ENCODE measurements at regions not wholly inside any gene's neighbourhood (a gene's known extent, or its start where the extent isn't known, plus 50 kb on each side); places are given as distances from the start of the nearest gene placed in this dataset.

- no peak for TF ChIP-seq CTCF (IDR thresholded peaks at IDR 0.05; ENCODE audit: control insufficient read depth, insufficient read depth, low read depth, low read length, missing control alignments)
- H3K4me3 ChIP-seq (ENCODE audit: control insufficient read depth, low read depth, low read length), result no peak overlapping the region
- DNase-seq (ENCODE audit: low read depth), result no peak
Measured at GRCh38 chr2:82282111-82282882, 1977.7 kb upstream of the LRRTM1 start.

GRCh38 chr2:82279367-82279766 lies 1974.8 kb upstream of the LRRTM1 start:
- TF ChIP-seq CTCF (IDR thresholded peaks at IDR 0.05; ENCODE audit: control insufficient read depth, insufficient read depth, low read depth, low read length, missing control alignments), result no peak
- DNase-seq (ENCODE audit: low read depth), result no peak
- no peak overlapping the region for H3K4me3 ChIP-seq (ENCODE audit: control insufficient read depth, low read depth, low read length)

- H3K4me3 ChIP-seq (ENCODE audit: control insufficient read depth, low read depth, low read length), result no peak overlapping the region
- no peak for TF ChIP-seq CTCF (IDR thresholded peaks at IDR 0.05; ENCODE audit: control insufficient read depth, insufficient read depth, low read depth, low read length, missing control alignments)
- DNase-seq (ENCODE audit: low read depth), result no peak
Measured at GRCh38 chr2:82278416-82278815, 1973.9 kb upstream of the LRRTM1 start.

- no peak overlapping the region for H3K4me3 ChIP-seq (ENCODE audit: control insufficient read depth, low read depth, low read length)
- no peak for TF ChIP-seq CTCF (IDR thresholded peaks at IDR 0.05; ENCODE audit: control insufficient read depth, insufficient read depth, low read depth, low read length, missing control alignments)
- DNase-seq (ENCODE audit: low read depth), result no peak
Measured at GRCh38 chr2:82275599-82275998, 1971.0 kb upstream of the LRRTM1 start.

GRCh38 chr2:82268446-82268845 lies 1963.9 kb upstream of the LRRTM1 start:
- H3K4me3 ChIP-seq (ENCODE audit: control insufficient read depth, low read depth, low read length), result no peak overlapping the region
- TF ChIP-seq CTCF (IDR thresholded peaks at IDR 0.05; ENCODE audit: control insufficient read depth, insufficient read depth, low read depth, low read length, missing control alignments), result no peak
- DNase-seq (ENCODE audit: low read depth), result no peak

GRCh38 chr2:82260521-82260920 lies 1956.0 kb upstream of the LRRTM1 start:
- DNase-seq (ENCODE audit: low read depth), result no peak
- H3K4me3 ChIP-seq (ENCODE audit: control insufficient read depth, low read depth, low read length), result no peak overlapping the region
- no peak for TF ChIP-seq CTCF (IDR thresholded peaks at IDR 0.05; ENCODE audit: control insufficient read depth, insufficient read depth, low read depth, low read length, missing control alignments)
